Glomerular visceral epithelial cell (primary cell): ENCODE measurements at regions not wholly inside any gene's neighbourhood (a gene's known extent, or its start where the extent isn't known, plus 50 kb on each side); places are given as distances from the start of the nearest gene placed in this dataset.
"Not testable (repeated sequence)": the region's sequence is repeated elsewhere in the genome, so short reads cannot be mapped to it uniquely, and the experiment has no call there.

Source experiments
- DNase-seq: peaks from one replicate; pipeline ENCODE4 v3.0.0-alpha.2; 2016; ENCODE audit errors: extremely low spot score

DNA sequence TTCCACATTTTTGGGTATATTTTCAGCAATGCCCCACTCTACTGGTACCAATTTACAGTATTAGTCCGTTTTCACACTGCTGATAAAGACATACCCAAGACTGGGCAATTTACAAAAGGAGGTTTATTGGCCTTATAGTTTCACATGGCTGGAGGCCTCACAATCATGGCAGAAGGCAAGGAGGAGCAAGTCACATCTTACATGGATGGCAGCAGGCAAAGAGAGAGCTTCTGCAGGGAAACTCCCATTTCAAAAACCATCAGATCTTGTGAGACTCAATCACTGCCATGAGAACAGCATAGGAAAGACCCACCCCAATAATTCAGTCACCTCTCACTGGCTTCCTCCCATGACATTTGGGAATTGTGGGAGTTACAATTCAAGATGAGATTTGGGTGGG lies 722.9 kb downstream of the NTRK3 start:
- DNase-seq, result not testable (repeated sequence)

DNA sequence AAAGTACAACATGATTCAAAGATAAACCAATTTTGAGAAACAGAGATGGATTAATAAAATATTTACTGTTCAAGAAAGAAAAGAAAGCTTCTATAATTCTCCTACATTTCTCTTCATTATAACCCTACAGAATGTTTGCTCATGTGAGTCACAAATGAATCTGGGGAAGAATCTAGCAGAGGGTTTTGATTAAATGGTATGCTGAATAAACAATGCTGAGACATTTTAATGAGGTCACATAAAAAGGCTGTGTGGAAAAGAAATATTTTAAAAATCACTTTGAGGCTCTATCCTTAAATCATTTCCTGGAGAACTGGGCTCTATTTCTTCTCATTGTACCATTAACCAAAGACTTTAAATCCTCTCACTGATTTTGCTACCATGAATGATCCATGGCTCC lies 727.7 kb downstream of the NTRK3 start:
- DNase-seq, result peak; percentile 5

DNA sequence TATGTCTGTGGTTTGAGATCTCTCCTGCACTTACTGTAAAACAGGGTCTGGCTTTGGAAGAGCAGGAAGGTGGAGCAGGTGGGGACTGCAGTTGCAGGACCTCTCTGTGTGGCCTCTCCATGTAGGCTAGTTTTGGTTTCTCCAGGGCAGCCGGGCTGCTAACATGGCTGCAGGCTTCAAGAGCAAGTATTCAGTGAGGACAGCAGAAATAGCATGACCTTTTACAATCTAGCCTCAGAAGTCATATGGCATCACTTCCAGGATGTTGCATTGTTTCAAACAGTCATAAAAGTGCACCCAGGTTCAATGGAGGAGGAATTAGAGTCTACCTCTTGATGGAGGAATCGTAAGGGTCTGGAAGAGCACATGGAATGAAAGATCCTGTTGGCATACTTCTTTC lies 728.7 kb downstream of the NTRK3 start:
- DNase-seq, result no peak

DNA sequence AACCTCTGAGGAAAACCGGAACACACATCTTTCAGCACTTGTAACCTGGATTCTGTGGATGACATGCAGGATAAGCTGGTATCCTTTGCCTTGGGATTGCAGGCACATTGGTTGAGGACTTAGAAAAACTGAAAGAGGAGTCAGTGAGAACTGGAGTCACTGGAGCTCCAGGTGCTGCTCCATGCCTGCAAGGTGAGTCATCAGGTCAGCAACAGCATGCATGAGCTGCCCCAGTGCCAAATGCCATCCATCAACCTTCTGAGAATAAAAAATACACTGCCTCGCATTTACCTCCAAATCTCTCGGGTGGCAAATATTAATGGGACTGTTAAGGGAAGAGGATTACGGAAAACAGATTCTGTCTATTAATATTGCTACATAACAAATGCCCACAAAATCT lies 729.1 kb downstream of the NTRK3 start:
- peak; percentile 79 for DNase-seq

DNA sequence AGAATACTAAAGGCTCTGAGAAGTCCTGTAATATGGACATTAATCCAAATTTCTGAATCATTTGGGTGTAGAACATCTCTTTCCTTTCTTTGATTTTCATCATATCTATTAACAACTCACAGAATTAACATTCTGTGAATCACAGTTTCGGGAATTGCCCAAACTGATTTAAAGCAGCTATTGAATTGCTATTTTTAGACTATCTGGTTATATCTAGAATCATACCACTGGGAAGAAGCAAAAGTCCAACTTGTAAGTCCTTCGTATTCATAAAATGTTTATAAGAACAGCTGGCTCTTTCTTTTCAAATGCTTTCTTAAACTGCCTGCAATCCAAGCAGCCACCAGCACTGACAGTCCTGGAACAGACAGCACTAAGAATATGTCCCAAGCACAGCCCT lies 733.0 kb downstream of the NTRK3 start:
- DNase-seq, result no peak

DNA sequence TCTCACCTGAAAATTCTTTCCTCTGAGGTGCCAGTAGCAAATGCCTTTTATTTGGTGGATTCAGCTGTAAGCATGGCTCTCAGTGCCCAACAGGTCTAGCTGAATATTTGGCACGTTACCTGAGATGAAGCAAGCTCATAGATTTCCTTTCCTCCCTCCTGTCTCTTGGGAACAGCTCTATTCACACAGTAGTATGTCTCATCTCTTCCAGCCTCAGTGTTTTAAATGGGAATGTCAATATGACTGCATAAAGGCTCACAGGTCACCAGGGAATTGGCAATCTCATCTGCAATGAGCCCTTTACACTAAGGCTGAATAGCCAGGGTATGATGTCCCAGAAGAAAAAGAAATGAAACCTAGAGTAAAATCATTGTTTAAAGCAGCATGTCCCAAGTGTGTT lies 733.5 kb downstream of the NTRK3 start:
- DNase-seq, result no peak

DNA sequence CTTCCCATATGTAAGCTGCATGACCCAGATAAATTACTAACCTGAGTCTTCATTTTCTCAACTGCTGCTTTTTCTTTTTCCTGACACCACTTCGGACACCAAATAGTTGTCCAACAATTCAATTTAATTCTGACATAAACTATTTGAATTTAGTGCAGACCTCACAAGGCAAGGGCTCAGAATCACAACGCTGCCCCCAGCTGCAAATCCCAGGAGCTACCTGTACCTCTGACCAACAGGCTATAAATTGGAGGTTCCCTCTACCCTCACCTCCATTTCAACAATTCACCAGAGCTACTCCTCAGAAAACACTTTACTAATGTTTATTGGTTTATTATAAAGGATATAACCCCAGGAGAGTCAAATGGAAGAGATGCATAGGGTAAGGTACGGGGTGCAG lies 737.6 kb downstream of the NTRK3 start:
- no peak for DNase-seq

DNA sequence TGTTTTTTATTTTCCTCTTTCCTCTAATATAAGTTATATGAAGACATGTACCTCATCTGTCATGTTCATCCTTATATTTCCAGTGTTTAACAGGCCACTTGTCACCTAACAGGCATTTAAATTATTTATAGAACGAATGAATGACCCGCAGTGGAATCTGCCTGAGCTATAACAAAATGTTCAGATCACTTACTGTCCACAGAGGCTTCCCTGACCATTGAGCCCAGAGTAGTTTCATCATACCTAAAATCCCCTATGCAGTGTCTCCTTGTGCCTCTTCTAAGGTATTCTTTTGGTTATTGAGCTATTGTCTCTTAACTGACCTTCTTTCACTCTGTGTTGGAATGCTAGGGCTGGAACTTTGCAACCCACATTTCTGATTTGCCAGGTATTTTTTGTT lies 748.5 kb downstream of the NTRK3 start:
- no peak for DNase-seq

DNA sequence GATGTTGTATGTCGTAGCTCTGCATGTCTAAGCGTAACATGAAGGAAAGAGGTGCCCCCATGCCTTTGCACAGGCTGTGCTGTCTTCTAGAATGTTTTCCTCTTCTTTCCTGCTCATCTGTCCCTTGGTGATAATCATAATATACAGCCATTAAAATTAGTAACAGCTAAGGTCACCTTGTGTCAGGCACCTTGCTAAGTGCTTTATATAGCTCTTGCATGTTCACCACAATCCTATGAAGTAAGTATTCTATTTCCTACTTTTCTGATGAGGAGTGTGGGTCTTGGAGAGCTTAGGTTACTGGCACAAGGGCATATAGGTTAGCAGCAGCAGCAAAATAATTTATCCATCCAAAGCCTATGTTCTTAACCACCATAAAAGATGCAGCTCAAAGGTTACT lies 754.4 kb downstream of the NTRK3 start:
- no peak for DNase-seq

DNA sequence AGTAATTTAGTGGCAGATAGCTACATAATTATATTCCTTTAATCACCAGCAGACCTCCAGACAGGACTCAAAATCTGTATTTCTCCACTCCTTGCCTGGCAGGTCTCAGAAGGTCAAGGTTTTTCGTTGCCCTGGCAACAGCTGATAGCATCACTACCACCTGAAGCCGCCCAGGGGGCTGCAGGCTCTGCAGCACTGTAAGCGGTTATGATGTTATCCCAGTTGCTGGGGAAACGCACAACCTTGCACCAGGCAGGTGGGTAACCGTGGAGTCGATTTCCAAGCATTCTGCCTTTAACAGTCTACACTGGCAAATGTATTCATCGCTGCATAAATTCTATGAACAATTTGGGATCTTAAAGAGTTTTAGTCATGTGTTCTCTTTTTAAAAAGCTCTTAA lies 756.3 kb downstream of the NTRK3 start:
- no peak for DNase-seq

DNA sequence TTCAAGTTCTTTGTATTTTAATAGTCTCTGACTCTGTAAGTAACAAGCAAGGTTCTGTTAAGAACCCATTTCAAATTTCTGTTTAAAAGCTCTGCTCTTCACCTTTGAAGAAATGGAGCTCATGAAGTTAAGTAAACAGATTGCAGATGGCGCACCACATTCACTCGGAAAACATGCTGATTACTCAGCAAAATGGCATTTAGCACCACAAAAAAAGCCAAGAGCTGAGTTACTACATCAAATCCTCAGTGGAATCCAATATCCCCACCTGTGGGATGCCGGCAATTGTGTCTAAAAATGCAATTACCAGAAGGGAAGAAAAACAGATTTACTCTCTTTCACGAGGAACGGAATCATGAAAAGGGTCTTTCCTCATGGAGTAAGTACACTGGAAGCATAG lies 758.0 kb downstream of the NTRK3 start:
- DNase-seq, result peak; percentile 27

DNA sequence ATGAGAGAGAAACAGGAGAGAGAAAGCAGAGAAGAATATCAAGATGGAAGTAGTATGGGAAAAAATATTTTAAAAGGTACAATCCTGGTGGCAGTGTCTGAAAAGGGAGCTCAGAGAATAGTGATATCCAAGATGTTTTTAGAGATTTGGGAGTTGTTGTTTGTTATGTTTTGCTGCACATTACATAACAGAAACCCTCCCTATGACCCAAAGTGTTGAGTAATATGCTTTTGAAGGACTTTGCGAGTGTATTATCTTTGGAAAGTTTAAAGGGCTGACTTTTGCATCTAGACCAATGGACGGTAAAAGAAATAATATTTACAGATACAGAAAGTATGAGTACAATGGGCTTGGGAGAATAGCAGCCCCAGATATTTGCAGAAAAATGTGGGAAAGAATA lies 759.7 kb downstream of the NTRK3 start:
- DNase-seq, result no peak

DNA sequence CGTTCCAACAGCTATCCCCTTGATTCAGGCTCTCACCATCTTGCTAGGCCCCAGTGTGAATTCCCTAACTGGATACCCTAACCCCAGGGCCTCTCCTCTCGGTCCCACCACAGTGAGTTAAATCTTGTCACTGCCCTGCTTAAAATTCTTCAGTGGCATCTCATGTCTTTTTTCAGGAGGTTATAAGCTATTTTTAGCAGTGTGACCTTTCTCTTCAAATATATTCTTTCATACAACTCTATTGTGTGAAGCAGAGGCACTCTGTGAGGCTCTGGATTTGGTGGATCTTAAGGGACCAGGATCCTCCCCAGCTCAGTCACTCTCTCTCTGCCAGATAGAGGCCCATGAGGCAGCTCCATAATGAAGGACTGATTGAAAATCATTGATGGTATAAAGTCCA lies 760.4 kb downstream of the NTRK3 start:
- no peak for DNase-seq

DNA sequence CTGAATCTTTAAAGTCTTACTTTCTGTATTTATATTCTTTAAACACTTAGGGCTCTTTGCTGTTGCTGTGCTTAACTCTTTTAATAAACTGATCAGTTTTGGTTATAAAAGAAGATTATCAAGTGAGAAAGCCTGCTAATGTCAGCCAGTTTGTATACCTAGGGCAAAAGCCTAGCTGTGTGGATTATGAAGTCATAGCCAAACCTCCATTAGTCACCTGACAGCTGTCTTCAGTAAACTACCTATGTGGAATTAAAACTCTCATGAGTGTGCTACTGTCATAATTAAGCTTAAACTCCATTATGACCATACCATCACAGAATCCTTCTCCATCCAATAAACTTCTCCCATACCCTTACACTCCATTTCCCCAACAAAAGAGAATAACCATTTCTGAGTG lies 762.7 kb downstream of the NTRK3 start:
- no peak for DNase-seq

DNA sequence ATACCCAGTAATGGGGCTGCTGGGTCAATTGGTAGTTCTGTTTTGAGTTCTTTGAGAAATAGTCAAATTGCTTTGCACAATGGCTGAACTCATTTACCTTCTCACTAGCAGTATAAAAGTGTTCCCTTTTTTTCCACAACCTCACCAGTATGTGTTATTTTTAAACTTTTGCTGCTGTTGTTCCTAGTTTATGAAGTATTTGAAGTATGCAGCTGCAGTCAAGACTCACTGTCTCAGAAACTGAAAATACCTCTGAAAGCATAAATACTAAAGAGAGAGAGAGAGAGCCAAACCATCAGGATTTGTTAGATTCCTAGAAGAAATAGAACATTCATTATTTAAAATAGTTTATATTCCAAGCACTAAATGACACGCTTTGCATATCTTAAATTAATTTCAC lies 764.2 kb downstream of the NTRK3 start:
- no peak for DNase-seq

DNA sequence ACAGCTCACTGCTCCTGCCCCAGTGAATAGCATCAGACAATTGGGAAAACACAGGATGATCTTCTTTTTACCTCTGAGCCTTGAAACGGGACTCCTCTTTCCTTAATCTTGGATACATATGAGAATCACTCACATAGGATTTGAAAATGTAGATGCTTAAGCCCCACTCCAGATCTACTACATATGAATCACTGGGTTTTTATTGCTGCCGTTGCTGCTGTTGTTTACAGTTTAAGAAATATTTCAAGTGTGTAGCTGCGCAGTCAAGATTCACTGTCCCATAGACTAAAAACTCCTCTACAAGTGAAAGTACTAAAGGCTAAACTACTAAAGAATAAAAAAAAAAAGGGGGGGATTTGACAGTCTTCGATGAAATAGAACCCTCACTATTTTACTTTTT lies 765.9 kb downstream of the NTRK3 start:
- DNase-seq, result no peak

DNA sequence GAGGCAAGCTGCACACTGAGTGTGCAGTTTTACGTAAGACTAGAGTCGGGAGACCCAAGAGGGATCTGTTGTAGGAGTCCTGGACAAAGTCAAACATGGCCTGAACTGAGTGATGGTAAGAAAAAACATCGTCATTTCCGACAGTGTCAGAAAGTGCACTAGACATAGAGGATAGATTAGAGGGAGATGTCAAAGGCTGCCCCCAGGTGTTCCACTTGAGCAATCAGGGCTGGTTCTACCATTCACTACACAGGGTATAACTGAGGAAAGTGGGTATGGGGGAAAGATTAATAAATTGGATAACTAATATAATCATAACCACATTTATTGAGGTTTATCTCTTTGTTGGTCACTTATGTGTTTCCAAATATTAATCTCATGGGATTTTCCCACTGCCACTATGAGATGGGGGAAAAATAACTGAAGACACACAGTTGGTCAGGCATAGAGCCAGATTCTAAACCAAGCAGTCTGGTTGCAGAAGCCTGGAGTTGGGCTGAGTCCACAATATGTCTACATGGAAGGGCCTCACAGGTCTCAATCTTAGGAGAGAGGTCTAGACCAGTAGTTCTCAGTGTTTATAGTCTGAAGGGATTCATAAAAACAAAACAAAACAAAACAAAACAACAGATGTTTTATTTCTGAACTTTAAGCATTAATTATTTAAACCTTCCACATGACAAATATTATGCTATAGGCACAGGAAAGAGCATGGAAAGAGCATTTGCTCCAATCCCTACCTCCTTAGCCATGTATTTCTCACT lies 766.5 kb downstream of the NTRK3 start:
- no peak for DNase-seq

DNA sequence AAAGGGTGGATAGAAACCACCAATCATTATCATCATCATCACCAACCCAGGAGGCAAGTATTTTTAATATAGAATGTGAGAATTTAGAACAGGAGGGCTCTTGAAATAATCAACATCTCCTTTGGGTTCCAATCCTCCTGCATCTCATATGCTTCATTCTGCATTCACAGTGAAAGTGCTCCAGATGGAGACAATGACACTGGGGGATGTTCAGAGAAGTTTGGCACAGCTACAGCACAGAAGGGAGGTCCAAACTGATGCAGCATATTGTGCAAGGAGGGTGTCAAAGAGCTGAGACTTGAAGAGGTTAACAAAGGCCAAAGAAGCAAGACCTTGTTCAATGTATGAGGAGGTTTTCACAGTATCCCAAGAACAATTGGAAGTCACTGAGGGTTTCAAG lies 767.1 kb downstream of the NTRK3 start:
- no peak for DNase-seq

DNA sequence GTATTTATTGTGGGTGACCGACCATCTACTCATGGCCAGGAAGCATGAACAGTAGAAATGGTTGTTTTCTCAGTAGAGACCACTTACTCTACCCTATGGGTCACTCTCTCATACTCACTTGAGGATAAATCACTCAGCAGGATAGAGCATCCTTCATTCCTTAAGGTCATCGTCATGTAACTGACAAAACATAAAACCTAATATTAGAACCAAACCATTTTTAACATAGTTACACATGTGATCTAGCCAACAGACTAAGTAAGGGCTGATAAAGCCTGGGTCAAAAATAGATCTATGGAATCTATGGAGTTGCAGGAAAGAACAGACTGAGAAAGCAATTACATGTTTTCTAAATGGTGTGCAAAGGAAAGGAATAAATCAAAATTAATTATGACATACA lies 769.1 kb downstream of the NTRK3 start:
- no peak for DNase-seq

DNA sequence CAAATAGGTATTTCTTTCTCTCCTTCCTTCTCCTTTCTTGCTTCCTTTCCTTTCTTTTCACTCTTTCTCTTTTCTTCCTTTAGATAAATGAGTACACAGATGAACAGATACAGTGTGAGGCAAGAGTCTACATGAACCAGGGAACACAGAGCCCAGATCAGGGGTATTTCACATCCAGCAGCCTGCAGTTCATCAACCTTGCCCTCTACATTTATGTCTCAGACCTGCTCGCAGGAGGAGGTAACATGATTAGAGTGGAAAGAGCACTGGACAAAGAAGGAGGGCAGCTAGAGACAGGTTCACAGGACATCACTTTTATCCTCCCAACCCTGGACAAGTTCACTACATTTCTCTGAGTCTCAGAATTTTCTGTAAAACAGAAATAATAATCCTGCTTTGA lies 773.1 kb downstream of the NTRK3 start:
- no peak for DNase-seq

DNA sequence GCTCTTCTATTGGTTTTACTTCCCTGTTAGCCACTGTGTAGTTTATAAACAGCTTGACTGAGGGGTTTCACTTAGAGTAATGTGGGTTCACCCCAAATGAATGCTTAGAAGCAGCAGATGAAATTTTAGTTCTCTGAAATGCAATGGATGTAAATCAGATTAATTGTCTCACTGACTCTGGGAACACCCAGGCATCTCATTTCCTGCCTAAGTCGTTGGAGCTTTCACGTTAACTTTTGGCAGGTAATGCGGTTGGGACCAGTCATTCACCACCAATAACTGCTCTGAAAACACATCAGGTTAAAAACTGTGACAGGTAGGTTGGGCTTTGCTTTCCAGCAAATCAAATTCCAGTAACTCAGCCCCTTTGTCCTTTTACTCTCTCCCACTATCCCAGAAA lies 775.4 kb downstream of the NTRK3 start:
- no peak for DNase-seq

DNA sequence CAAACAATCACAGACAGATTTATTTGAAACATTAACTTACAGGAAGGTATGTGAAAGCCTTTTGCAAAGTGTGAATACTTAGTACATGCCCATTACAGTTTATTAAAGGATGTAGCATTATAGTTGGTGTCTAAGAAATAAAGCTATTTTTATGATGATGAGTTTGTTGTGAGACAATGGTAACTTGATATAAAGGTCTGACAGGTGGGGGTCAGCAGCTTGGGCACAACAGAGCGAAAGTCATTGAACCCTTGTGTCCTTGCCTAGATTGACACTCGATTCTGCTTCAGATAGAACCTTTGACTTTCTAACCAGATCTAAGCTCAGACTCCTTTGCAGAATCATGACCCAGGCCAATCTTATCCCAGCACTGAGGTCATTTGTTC lies 777.9 kb downstream of the NTRK3 start:
- no peak for DNase-seq

DNA sequence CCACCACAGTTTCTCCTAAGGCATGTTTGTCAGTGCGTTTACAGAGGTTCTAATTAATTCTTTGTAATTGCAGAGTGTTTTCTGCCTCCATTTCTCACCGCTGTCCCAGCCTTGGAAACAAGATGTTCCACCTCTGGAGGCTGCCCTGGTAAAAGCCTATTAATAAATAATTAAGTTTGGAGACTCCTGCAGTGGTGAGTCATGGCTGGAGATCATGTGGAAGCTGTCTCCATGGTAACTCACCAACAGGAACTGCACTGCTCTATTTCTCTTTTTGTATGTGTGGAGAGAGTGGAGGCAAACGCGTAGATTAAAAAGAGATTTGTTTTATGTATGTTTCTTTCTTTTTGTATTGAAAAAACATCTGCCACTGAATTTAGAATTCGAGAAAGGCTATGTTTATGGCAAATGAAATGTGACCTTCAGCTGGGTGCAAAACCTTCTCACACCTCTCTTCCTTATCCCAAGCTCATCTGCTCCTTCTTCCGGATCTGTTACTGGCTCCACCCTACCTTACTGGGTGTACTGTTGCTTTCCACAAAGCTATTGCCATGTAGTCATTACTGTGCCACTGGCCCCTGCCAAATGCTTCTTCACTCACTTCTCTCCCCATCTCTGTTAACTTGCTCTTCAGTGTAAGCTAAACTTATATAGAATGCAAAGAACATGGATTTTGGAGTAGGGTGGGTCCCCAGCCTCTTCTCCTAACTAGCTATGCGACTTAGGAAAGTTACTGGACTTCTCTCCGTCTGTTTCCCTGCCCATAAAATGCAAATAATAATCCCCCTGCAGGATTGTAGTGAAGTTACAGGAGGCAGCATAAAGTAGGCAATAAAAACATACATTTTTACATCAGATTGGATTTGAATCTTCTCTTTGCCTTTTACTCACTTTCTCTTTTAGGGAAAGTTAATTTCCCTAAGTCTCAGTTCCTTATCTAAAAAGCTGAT lies 778.5 kb downstream of the NTRK3 start:
- peak; percentile 91 for DNase-seq
